ENCODE measurements at regions not wholly inside any gene's neighbourhood (a gene's known extent, or its start where the extent isn't known, plus 50 kb on each side); places are given as distances from the start of the nearest gene placed in this dataset.

- no peak for TF ChIP-seq ZBTB5 (IDR thresholded peaks at IDR 0.05)
- no peak for TF ChIP-seq RHOXF2B (CRISPR knock-in tag; conservative IDR thresholded peaks at IDR 0.05)
- TF ChIP-seq LCOR (CRISPR knock-in tag; IDR thresholded peaks at IDR 0.05): peak; percentile 98
- TF ChIP-seq TSHZ1 (CRISPR knock-in tag; IDR thresholded peaks at IDR 0.05): peak; percentile 84
- peak; percentile 85; the same call in 1 of the 2 replicates for TF ChIP-seq HDAC8 (tag; IDR thresholded peaks at IDR 0.05)
- TF ChIP-seq SLC30A9 (CRISPR knock-in tag; IDR thresholded peaks at IDR 0.05): no peak
- no peak for TF ChIP-seq PPARD (CRISPR knock-in tag; IDR thresholded peaks at IDR 0.05)
- peak; percentile 82 for TF ChIP-seq ZSCAN29 (IDR thresholded peaks at IDR 0.05)
- TF ChIP-seq MXI1 (IDR thresholded peaks at IDR 0.05; ENCODE audit: low read depth, low read length): peak; percentile 59; the same call in 1 of the 2 replicates
- peak; percentile 93; the same call in 1 of the 2 replicates for TF ChIP-seq DMBX1 (CRISPR knock-in tag; IDR thresholded peaks at IDR 0.05; ENCODE audit: borderline replicate concordance)
- TF ChIP-seq PTTG1 (tag; IDR thresholded peaks at IDR 0.05; ENCODE audit: low read depth): peak; percentile 70; the same call in 1 of the 2 replicates
- peak; percentile 95 to 98 for TF ChIP-seq HDAC1 (IDR thresholded peaks at IDR 0.05)
- TF ChIP-seq TAF15 (IDR thresholded peaks at IDR 0.05; ENCODE audit: low read depth, low read length): no peak
- TF ChIP-seq NONO (IDR thresholded peaks at IDR 0.05; ENCODE audit: low read depth in 2 of 2, low read length in 1 of 2): peak in 1 of 2 experiments; percentile 95; a peak in 2 of 4 replicates
- no peak; the same call in 1 of the 2 replicates for TF ChIP-seq CREB5 (CRISPR knock-in tag; IDR thresholded peaks at IDR 0.05)
- TF ChIP-seq THRAP3 (IDR thresholded peaks at IDR 0.05; ENCODE audit: borderline replicate concordance): no peak; the same call in 1 of the 2 replicates
- peak; percentile 99 for TF ChIP-seq GATAD2B (IDR thresholded peaks at IDR 0.05; ENCODE audit: borderline replicate concordance)
- TF ChIP-seq ZNF277 (CRISPR knock-in tag; IDR thresholded peaks at IDR 0.05; ENCODE audit: borderline replicate concordance): no peak
- TF ChIP-seq HOXB6 (CRISPR knock-in tag; IDR thresholded peaks at IDR 0.05; ENCODE audit: borderline replicate concordance): no peak
These were observed 252.4 kb downstream of the TOMM20 start (continued) for GRCh38 chr1:234875953-234876855.

All from K562 (cell line).